DOHH2 (cell line): ENCODE measurements at regions not wholly inside any gene's neighbourhood (a gene's known extent, or its start where the extent isn't known, plus 50 kb on each side); places are given as distances from the start of the nearest gene placed in this dataset.

Source experiments
- H3F3A ChIP-seq: fragments of 200-600 bp; sonication (generic), shearing (Covaris generic); 2 replicates; pipeline ENCODE4 v1.6.0; 2016; ENCODE audit warnings: antibody characterized with exemption, mild to moderate bottlenecking; ENCODE audit not compliant: control insufficient read depth, insufficient read depth
- H3K27ac ChIP-seq: fragments of 200-600 bp; sonication (generic); 2 replicates; pipeline ENCODE4 v1.5.1; 2014; ENCODE audit warnings: low read depth, mild to moderate bottlenecking, low read length, moderate library complexity
- H3K27me3 ChIP-seq: fragments of 200-600 bp; sonication (generic); 2 replicates; pipeline ENCODE4 v1.6.1; 2014; ENCODE audit warnings: mild to moderate bottlenecking, low read length, mixed read lengths; ENCODE audit not compliant: control insufficient read depth
- H3K36me3 ChIP-seq: fragments of 200-600 bp; sonication (generic); 2 replicates; pipeline ENCODE4 v1.6.1; 2014; ENCODE audit warnings: mild to moderate bottlenecking, low read length, moderate library complexity, mixed read lengths; ENCODE audit not compliant: control insufficient read depth
- H3K4me1 ChIP-seq: fragments of 200-600 bp; sonication (generic); 2 replicates; pipeline ENCODE4 v1.6.1; 2014; ENCODE audit warnings: mild to moderate bottlenecking, low read length, mixed read lengths; ENCODE audit not compliant: control insufficient read depth
- H3K4me2 ChIP-seq: fragments of 200-600 bp; sonication (generic); 2 replicates; pipeline ENCODE4 v1.6.0; 2014; ENCODE audit warnings: mild to moderate bottlenecking, low read length, moderate library complexity
- H3K4me3 ChIP-seq: fragments of 200-600 bp; sonication (generic); 2 replicates; pipeline ENCODE4 v1.5.1; 2014; ENCODE audit warnings: mild to moderate bottlenecking, low read length, mixed read lengths
- H3K79me2 ChIP-seq: fragments of 200-600 bp; sonication (generic); 2 replicates; pipeline ENCODE4 v1.6.1; 2014; ENCODE audit warnings: mild to moderate bottlenecking, low read length, mixed read lengths; ENCODE audit not compliant: control insufficient read depth
- H3K9me2 ChIP-seq: fragments of 200-600 bp; sonication (generic); replicated peaks from 2 replicates; pipeline ENCODE4 v1.6.1; 2014; ENCODE audit warnings: mild to moderate bottlenecking, low read length, mixed read lengths; ENCODE audit not compliant: control insufficient read depth
- H3K9me3 ChIP-seq: fragments of 200-600 bp; sonication (generic); 2 replicates; pipeline ENCODE4 v1.6.1; 2014; ENCODE audit warnings: antibody characterized with exemption, low read length, mixed read lengths; ENCODE audit not compliant: control insufficient read depth, insufficient read depth
- H4K20me1 ChIP-seq: fragments of 200-600 bp; sonication (generic); 2 replicates; pipeline ENCODE4 v1.6.0; 2014; ENCODE audit warnings: low read depth, mild to moderate bottlenecking, antibody characterized with exemption, low read length, moderate library complexity; ENCODE audit not compliant: control insufficient read depth, insufficient read depth
- EZH2phosphoT487 ChIP-seq: fragments of 200-600 bp; sonication (generic); IDR thresholded peaks from 2 replicates; pipeline ENCODE4 v1.6.1; 2017; ENCODE audit warnings: borderline replicate concordance, mild to moderate bottlenecking, antibody characterized with exemption, low read length, moderate library complexity, mixed read lengths
- TF ChIP-seq, protein P1 (sequence below): fragments of 200-600 bp; sonication (generic); IDR thresholded peaks from one replicate; pipeline ENCODE4 v1.5.1; 2014; ENCODE audit warnings: antibody characterized with exemption, mild to moderate bottlenecking, low read depth, low read length; ENCODE audit not compliant: poor library complexity, severe bottlenecking

DNA sequence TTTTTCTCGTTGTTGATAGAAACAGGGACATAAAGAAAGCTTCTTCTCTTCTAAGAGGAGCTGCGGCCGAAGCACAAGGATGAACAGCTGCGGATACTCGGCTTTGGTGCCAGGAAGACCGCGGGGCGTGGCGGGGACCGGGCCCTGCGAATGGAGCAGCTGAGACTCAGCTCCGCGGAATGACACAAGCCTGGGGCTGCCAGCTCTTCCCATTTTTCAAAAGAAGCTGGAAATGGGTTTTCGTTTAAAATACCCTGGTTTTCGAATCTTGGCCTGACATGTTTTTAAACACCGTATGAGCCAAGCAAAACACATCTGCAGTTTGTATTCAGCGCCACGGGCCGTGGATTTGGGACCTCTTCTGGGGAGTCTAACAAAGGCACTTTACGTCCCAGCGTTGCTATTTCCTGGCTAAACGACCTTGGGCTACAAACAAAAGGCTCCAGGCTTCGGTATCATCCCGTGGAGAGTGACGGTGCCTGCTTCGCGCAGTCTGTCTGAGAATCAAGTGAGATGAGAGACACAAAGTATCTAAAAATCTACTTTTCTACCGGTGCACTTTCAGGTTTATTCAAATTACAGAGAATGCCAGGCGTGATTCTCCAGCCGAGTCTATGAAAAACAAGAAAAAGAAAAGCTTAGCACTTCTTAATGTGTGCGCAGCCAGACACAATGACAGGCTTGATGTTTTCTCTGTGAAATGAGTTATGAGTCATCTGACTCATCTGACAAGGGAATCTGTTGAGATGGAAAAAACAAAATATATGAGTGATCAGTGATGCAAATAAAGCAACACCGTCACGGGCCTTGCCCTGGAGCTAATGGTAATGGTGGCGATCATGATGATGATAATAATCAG is 114.0 kb upstream of the TMEM132D start:
- Histone ChIP-seq H3K4me2 (no peak overlapping the region), H3K4me3 (no peak overlapping the region), H3K27me3 (no peaks in the 10 kb centered on the region), H3K9me3 (no peaks in the 10 kb centered on the region), H3K9me2 (no peaks in the 10 kb centered on the region), H3K4me1 (no peaks in the 10 kb centered on the region), H3K36me3 (no peaks in the 10 kb centered on the region), H4K20me1 (no peaks in the 10 kb centered on the region), H3K79me2 (no peaks in the 10 kb centered on the region), H3K27ac (no peak overlapping the region), H3F3A (no peaks in the 10 kb centered on the region)
- TF ChIP-seq, protein P1, sequence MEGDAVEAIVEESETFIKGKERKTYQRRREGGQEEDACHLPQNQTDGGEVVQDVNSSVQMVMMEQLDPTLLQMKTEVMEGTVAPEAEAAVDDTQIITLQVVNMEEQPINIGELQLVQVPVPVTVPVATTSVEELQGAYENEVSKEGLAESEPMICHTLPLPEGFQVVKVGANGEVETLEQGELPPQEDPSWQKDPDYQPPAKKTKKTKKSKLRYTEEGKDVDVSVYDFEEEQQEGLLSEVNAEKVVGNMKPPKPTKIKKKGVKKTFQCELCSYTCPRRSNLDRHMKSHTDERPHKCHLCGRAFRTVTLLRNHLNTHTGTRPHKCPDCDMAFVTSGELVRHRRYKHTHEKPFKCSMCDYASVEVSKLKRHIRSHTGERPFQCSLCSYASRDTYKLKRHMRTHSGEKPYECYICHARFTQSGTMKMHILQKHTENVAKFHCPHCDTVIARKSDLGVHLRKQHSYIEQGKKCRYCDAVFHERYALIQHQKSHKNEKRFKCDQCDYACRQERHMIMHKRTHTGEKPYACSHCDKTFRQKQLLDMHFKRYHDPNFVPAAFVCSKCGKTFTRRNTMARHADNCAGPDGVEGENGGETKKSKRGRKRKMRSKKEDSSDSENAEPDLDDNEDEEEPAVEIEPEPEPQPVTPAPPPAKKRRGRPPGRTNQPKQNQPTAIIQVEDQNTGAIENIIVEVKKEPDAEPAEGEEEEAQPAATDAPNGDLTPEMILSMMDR = no peak
- TF ChIP-seq EZH2phosphoT487 = no peak

DNA sequence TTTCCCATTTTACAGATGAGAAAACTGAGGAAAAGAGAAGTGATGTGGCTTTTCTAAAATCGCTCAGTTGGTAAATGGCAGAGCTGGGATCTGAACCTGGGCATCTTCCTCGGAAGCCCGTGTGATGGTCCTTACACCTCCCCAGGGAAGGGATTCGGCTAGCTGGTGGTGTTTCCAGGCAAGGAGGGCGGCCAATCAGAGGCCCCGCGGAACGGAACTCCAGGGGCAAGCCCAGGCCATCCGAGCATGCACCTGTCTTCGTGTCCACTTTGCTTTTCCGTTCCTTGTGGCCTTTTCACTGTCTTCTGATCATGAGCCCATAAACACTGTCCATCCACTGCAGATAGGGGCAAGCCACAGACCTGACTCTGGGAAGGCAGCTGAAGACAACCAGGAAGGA is 114.8 kb upstream of the TMEM132D start:
- Histone ChIP-seq H3K27me3 (no peaks in the 10 kb centered on the region), H3K79me2 (no peaks in the 10 kb centered on the region), H3K9me2 (no peaks in the 10 kb centered on the region), H3F3A (no peaks in the 10 kb centered on the region), H3K4me1 (no peaks in the 10 kb centered on the region), H3K4me2 (no peak overlapping the region), H3K4me3 (no peak overlapping the region), H3K27ac (no peak overlapping the region), H3K9me3 (no peaks in the 10 kb centered on the region), H4K20me1 (no peaks in the 10 kb centered on the region), H3K36me3 (no peaks in the 10 kb centered on the region)
- TF ChIP-seq EZH2phosphoT487 = no peak
- TF ChIP-seq, protein P1 = no peak

- Histone ChIP-seq H3K4me1 (no peaks in the 10 kb centered on the region), H3K9me2 (no peaks in the 10 kb centered on the region), H3K79me2 (no peaks in the 10 kb centered on the region), H4K20me1 (no peaks in the 10 kb centered on the region), H3K27ac (no peak overlapping the region), H3K4me3 (no peak overlapping the region), H3K27me3 (no peaks in the 10 kb centered on the region), H3K4me2 (no peak overlapping the region), H3K36me3 (no peaks in the 10 kb centered on the region), H3K9me3 (no peaks in the 10 kb centered on the region), H3F3A (no peaks in the 10 kb centered on the region)
- TF ChIP-seq EZH2phosphoT487 = no peak
- TF ChIP-seq, protein P1 = peak; percentile 82
Measured at GRCh38 chr12:130026608-130027176, 122.9 kb upstream of the TMEM132D start.
